Activated CD4-positive, alpha-beta T cell treated with anti-CD3 and anti-CD28 coated beads for 24 hours (primary cell): ENCODE measurements at regions not wholly inside any gene's neighbourhood (a gene's known extent, or its start where the extent isn't known, plus 50 kb on each side); places are given as distances from the start of the nearest gene placed in this dataset.

Experiments used
- DNase-seq, 2 donors: peaks; one replicate each; pipeline ENCODE4 v3.0.0-alpha.2; 2020; ENCODE audit warnings: low read depth in 2 of 2

GRCh38 chr1:39136638-39137037 lies 67.9 kb upstream of the MACF1 start:
- DNase-seq, result no peak

DNA sequence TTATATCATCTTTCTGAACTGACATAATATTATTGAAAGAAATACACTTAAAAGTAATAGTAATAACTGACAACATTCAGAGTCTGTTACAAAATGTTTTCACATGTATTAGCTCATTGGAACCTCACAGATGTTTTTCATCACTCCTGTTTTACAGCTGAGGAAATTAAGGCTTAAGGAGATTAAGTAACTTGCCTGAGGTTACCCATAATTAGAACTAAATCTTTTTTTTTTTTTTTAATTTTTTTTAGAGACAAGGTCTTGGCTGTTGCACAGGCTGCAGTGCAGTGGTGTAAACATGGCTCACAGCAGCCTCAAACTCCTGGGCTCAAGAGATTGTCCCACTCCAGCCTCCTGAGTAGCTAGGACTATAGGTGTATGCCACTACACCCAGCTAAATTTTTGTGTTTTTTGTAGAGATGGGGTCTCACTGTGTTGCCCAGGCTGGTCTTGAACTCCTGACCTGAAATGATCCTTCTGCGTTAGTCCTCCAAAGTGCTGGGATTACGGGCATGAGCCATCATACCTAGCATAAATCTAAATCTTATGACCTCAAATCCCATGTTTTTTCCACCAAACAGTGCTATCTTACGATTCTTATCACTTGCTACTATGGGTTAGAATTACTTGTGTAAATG lies 64.7 kb upstream of the MACF1 start:
- no peak for DNase-seq

DNA sequence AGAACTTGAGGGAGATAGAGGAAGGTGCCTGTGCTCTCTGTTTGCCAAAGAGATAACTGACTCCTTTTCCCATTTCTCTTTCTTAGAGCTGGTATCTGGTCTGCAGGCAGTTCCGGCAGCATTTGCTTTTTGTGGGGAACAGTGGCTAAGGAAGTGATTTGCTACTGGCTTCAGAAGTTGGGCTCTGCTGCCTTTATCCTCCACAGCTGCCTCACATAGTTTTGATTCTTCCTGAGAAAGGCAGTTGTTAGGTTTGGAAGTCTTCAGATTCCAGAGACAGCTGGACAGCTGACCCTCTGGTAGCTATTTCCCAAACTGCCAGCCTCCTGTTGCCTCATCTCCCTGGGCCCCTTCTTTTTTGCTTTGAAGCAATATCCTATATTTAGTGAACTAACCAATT lies 62.6 kb upstream of the MACF1 start:
- DNase-seq, result no peak

DNA sequence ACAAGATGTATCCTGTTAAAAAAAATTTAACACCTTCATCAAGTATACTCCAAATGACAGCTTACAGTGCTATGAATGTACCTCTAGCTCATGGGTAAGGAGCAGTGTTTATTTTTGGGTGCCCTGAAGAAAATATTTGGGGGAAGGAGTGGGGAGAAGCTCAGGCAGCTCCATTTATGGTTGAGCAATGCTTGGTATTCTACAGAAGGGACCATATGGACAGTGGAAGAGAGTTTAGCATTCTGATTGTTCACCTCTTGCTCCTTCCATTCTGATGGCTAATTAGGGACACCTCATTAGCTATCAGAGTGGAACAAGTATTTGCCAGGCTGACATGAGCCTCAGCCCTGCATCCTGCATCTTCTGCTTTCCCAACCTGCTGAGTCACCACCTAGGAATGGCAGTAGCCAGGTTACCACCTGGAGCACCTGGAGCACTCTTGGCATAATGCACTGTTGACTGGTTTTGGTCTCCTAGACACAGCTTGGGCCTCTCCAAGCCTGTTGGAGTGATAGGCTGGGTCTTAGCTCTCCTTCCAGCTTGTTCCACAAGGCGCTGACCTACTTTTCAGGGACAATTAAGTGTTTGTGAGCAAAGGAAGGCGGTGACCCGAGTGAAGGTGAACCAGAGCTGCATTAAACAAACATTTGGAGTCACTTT lies 62.0 kb upstream of the MACF1 start:
- DNase-seq, result no peak

DNA sequence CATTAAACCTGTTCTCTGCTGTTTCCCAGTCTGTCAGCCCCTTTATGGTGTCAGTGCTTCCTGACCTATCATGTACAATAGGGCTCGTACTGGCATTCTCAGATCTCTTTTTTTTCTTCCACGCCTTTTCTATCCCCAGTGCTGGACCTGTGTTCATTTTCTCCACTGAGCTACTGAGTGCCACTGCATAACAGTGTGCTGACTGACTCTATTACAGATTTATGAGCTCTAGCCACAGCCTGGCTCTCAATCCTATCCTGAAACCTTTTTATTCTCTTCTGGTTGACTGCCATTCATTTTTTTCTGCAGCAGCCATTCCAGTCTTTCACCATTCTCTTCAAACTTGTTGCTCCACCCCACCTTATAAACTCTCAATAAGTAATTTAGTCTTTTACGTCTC lies 59.6 kb upstream of the MACF1 start:
- DNase-seq, result no peak

DNA sequence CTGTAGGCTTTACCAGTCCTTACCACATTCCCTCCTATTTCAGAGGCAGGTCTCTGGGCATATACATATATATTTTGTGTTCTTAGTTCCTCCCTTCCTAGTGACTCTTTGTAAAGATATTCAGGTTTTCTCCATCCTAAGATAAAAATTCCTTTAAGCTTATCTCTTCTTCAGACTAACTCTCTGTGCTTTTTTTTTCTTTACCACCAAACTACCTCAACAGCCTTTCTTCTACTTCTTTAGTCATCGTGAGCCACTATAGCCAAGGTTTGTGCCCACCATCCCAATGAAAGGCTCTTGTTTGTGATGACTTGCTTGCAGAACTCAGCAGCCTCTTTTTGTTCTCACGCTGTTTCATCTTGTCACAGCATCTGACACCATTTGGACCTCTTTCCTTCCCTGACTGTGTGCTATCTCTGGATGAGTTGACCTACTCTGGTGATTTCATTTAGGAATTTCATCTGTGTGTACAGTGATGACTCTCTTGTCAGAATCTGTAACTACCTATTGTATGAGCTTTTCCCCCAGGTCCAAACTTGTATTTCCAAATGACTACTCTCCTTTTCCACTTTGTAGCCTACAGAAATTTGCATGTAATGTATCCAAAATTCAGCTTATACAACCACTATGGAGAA lies 59.0 kb upstream of the MACF1 start:
- no peak for DNase-seq

GRCh38 chr1:39146681-39147080 lies 57.8 kb upstream of the MACF1 start:
- DNase-seq, result no peak

GRCh38 chr1:39147099-39148025 lies 57.1 kb upstream of the MACF1 start:
- DNase-seq, result no peak

- no peak for DNase-seq
These were observed 55.6 kb upstream of the MACF1 start for GRCh38 chr1:39148942-39149341.

- no peak for DNase-seq
These were observed 55.0 kb upstream of the MACF1 start for GRCh38 chr1:39149509-39149908.

- DNase-seq, result no peak
These were observed 53.7 kb upstream of the MACF1 start for GRCh38 chr1:39150779-39151178.

DNA sequence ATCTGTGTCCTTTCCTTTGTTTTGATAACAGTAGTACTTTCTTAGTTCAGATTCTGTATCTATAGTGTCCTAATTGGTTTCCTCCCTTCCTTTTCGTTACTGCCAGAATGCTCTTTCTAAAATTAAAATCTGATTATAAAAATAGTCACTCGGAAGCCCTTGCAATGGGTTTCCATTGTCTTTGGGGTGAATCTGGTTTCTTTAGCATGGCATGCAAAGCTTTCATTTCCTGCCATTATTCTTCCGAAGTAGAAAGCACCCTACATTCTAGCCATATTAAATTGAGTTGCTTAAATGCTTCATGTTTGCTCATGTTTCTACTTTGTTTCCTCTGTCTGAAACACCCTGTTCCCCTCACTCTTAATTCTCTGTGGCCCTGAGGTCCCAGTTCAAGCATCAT lies 53.2 kb upstream of the MACF1 start:
- DNase-seq, result no peak

- DNase-seq, result no peak
These were observed 51.6 kb upstream of the MACF1 start for GRCh38 chr1:39152923-39153322.

DNA sequence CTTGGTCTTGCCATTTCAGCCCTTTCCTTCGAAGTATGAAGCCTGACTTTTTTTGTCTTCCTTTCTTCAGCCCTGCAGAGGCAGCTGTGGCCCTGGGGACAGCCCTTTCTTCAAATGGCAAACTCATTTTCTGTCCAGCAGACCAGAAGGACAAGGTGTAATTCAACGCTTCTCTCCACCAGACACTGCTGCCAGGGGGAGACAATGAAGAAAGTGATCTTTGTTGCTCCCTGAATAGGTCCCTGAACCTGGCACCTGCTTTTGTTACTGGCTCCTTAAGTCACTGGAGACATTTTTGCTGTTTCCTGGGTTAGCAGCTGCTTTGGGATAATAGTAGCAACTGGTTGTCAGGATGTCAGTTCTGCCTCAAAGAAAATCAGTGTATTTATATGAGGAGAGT lies 50.8 kb upstream of the MACF1 start:
- no peak for DNase-seq

GRCh38 chr1:39154553-39155421 lies 49.7 kb upstream of the MACF1 start:
- DNase-seq, result no peak
